ENCODE measurements at regions not wholly inside any gene's neighbourhood (a gene's known extent, or its start where the extent isn't known, plus 50 kb on each side); places are given as distances from the start of the nearest gene placed in this dataset.
"Not testable (repeated sequence)": the region's sequence is repeated elsewhere in the genome, so short reads cannot be mapped to it uniquely, and the experiment has no call there.

DNA sequence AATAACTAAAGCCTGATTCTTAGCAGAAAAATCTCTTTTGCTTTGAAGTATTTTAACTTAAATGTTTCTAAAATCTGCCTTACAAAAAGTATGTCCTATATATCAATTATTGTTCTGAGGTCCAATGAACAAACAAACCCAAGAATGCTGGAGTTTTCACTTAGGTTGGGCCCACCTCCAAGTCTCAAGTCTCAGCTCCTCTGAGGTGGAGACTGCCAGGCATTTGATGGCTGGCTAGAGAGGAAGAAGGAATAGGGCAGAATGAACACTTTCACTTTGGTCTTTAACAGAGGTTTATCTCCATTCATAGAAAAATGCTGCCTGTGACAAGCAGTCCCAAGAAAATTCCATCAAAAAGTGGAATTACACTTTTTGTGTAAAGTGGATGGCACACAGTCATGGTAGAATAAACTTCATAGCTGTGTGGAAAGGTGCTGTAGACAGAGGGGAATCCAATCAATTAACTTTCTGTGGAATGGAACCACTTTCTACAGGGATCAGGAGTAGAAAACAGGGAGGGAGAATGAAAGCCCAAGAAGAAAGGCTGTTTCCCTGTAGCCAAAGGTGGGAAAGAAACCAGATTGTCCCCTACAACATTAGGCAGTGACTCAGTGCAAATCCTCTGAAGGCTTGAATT lies 349.4 kb upstream of the RUNX1 start:
- in situ Hi-C loops (cut with HindIII; ENCODE audit: low pct_unique_long_range_greater_than_20kb, low sequenced_read_pairs) = no loop called here
- peak; percentile 16 for DNase-seq (ENCODE audit: low read depth, low spot score)

DNA sequence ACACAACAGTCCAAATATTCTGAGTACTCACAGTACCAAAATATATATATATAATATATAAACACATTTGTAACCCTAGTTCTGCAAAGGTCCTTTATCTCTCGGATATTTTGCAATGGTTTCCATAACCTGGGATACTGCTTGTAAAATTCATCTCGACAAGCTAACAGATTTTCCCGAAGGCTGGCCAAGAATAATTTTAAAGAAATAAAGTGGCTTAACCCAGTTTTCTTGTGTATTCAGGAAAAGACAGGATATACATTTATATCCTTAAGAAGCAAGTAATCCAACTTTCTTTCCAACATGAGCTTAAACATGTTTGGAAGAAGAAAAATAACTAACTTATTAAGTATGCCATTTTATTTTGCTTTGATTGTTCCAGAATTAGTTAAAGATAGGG lies 348.7 kb upstream of the RUNX1 start:
- in situ Hi-C loops (cut with HindIII; ENCODE audit: low pct_unique_long_range_greater_than_20kb, low sequenced_read_pairs) = no loop called here
- no peak for DNase-seq (ENCODE audit: low read depth, low spot score)

DNA sequence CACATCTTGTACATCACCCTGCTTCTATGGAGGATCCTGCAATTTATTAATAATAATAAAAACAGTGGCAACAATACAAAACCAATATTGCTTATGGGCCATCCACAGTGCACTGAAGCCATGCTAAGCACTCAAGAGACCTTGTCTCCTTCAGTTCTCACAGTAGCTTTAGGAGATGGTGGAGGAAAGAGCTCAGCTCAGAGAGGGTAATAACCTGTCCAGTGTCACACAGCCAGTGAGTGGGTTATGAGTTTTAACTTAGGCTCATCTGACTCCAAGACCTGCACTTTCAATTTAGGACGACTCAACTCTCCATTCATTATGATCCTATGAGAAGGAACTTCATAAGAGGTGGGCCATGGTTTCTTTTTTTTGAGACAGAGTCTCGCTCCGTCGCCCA lies 347.6 kb upstream of the RUNX1 start:
- DNase-seq (ENCODE audit: low read depth, low spot score) = no peak
- in situ Hi-C loops (cut with HindIII; ENCODE audit: low pct_unique_long_range_greater_than_20kb, low sequenced_read_pairs) = no loop called here

DNA sequence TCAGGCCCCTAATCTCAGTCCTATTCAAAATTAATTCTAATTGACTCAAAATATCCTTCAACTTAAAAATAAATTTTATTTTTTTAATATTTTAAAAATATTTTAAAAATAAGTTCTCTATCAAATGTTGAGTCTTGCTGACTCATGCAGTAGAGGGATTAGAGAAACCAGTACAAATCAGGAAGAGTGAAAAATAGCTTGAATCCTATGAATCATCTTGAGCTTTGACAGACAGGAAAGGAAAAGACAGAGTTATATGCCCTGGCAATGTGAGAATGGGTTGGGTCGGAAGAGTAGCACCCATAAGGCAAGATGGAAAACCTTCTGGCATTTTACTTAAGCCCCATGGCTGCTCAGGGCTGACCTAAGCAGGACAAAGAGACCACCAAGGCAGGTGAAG lies 346.6 kb upstream of the RUNX1 start:
- in situ Hi-C loops (cut with HindIII; ENCODE audit: low pct_unique_long_range_greater_than_20kb, low sequenced_read_pairs) = no loop called here

DNA sequence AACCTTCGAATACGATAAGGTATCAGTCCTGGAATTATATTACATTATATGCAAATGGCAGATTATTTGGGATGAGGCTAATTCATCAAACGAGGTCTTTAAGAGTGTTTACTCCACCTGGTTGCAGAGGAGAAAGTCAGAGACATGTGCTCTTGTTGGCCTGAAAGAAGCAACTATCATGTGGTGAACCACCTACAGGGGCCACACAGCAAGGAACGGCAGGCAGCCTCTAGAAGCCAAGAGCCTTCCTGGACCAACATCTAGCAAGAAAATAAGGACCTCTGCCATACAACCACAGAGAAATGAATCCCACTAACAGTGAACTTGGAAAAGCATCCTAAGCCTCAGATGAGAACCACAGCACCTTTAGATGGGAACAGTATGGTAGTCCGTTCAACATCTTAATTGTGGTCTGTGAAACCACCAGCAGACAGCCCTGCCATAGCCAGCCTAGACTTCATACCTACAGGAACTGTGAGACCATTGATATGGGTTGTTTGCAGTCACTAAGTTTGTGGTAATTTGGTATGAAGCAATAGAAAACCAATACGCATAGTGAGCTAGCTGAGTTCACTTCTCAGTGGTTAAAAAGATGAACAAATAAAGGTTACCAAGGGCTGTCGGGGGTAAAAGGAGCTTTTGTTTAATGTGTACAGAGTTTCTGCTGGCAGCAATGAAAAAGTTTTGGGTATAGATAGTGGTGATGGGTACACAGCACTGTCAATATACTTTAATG lies 345.7 kb upstream of the RUNX1 start:
- DNase-seq (ENCODE audit: low read depth, low spot score) = peak; percentile 10
- in situ Hi-C loops (cut with HindIII; ENCODE audit: low pct_unique_long_range_greater_than_20kb, low sequenced_read_pairs) = no loop called here

More for the DNA sequence above, 346.6 kb upstream of the RUNX1 start:
- no peak for DNase-seq (ENCODE audit: low read depth, low spot score)

DNA sequence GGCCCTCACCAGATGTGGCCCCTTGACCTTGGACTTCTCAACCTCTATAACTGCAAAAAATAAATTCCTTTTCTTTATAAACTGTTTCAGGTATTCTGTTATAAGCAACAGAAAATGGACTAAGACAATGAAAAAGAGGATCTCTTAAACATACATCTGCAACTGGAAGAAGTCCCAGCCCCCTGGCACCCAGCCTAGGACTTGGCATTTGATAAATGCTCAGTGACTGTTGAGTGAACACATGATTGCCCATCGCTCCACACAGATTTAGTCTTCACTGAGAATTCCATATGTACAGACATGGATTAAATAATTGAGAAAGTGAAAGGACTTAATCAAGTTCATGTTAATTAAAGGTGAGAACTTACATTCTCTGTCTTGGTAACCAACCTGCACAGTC lies 344.9 kb upstream of the RUNX1 start:
- no peak for DNase-seq (ENCODE audit: low read depth, low spot score)
- in situ Hi-C loops (cut with HindIII; ENCODE audit: low pct_unique_long_range_greater_than_20kb, low sequenced_read_pairs) = no loop called here

DNA sequence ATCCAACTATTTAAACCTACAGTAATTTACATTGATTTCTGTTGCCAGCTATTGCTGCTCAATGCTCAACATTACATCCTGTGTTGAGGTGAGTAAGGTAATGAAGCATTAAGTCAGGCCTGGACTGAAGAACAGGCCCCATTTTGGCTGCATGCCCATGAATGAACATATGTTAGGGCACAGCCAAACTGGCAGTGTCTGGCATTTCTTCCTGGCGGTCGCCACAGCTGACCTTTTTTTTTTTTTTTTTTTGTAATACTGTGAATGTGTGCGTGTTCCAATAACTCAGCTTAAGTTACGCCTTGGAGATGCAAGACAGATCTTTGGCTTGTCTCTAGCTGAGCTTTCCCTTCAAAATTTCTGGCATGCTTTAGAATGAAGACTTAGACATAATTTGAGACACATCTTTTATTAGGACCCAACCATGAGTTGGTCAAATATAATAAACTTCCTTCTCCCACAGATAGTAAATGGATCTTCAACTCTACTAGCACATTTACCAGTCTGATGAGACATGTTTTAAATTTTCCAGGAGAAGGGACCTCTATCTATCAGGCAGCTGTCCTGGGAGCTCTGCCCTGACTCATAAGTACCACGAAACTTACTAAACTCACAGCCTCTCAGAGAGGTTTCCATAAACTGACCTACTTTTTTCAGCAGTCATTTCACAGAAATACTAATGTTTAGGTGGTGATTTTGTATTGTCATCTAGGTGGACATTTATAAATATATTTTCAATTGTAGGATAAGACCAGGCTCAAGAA lies 341.1 kb upstream of the RUNX1 start:
- in situ Hi-C loops (cut with HindIII; ENCODE audit: low pct_unique_long_range_greater_than_20kb, low sequenced_read_pairs) = no loop called here

DNA sequence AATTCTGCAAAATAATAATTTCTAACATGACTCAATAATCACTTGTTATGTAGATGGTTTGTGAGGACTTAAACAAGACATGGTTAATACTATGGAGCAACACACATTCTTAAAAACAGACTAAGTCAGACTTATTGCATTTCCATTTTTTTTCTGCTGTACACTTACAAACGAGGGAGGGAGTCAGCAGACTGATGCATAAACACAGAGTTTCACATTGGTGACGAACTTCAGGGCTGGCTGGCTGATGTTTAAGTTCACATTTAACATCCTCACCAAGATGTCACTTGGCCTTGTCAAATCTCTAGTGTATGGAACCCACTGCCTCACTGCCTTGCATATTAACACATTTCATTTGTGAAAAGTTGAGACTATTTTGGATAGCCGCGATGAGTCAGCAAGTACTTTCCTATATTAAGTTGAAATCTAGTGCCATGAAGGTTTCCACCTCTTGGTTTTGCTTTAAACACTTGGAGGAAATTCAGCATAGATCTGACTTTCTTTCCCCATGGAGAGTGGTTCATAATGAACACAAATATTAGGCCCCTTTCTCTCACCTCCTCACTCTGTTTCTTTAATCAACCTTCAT lies 337.5 kb upstream of the RUNX1 start:
- no peak for DNase-seq (ENCODE audit: low read depth, low spot score)
- in situ Hi-C loops (cut with HindIII; ENCODE audit: low pct_unique_long_range_greater_than_20kb, low sequenced_read_pairs) = no loop called here

More for the DNA sequence above, 341.1 kb upstream of the RUNX1 start:
- no peak for DNase-seq (ENCODE audit: low read depth, low spot score)

DNA sequence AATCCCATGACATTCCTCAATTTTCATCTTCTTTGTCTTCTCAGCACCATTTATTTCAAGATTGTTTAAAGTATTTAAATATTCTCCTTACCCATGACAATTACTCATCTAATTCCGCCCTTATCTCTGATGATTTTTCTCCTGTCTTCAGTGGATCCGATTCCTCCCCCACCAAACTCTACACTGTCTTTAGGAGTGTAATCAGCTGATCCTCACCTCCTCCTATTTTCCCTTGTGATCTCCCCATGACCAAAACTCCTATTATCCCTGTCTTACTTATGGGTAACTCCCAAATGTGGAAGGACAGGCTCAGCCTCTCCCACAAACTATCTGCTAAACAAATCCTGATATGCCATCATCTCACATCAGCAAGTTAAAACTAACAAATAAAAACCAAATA lies 335.3 kb upstream of the RUNX1 start:
- DNase-seq (ENCODE audit: low read depth, low spot score) = peak; percentile 38
- in situ Hi-C loops (cut with HindIII; ENCODE audit: low pct_unique_long_range_greater_than_20kb, low sequenced_read_pairs) = no loop called here

DNA sequence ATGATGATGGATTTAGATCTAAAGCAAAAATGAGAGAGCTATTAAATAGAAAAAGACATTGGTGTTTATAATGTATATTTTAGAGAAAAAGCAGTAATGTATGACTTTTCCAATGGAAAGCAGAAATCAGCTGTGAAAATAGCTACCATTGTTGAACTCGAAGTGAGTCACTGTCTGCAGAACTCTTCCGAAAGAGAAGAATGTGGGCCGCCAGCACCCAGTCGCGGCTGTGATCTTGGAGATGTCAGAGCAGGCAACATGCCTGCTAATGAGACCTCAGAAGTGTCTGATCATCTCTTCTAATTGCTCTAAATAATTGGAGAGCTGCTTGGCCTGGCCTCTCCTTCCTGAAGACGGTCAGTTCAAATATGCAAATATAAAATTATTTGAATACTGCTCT lies 333.6 kb upstream of the RUNX1 start:
- in situ Hi-C loops (cut with HindIII; ENCODE audit: low pct_unique_long_range_greater_than_20kb, low sequenced_read_pairs) = no loop called here

DNA sequence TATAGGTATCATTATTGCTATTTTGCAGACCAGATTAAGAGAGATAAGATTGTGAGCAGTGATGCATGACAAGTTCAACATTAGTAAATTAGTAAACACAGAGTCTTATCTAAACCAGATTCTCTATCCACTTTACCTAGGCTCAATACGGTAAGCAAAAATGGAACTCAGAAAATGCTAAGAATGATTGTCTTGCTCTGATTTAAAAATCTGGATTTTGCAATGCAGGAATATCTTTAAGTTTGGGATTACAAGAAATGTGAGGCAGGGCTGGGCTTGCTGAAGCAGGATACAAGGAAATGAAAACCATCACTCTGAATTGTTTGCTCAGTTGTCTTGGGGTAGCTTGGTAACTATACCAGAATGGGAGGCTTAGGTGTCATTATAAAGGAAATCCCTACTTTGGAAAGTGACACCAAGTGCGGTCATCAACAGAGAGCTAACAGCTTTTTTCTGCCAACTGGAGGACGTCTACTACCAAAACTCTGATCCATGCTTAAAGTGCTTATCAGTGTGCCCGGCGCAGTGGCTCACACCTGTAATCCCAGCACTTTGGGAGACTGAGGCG lies 332.7 kb upstream of the RUNX1 start:
- in situ Hi-C loops (cut with HindIII; ENCODE audit: low pct_unique_long_range_greater_than_20kb, low sequenced_read_pairs) = no loop called here
- no peak for DNase-seq (ENCODE audit: low read depth, low spot score)

More for the DNA sequence above, 333.6 kb upstream of the RUNX1 start:
- no peak for DNase-seq (ENCODE audit: low read depth, low spot score)

DNA sequence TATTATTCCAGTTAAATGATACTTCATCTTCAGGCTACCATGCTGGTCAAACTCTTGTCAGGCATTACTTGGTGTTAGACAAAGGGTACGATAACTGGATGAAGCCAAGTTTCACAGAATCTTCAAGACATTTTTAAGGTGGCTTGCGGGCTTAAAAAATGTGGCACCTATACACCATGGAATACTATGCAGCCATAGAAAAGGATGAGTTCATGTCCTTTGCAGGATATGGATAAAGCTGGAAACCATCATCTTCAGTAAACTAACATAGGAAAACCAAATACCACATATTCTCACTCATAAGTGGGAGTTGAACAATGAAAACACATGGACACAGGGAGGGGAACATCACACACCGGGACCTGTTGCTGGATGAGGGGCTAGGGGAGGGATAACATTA lies 331.2 kb upstream of the RUNX1 start:
- DNase-seq (ENCODE audit: low read depth, low spot score); in situ Hi-C loops (cut with HindIII; ENCODE audit: low pct_unique_long_range_greater_than_20kb, low sequenced_read_pairs): not testable (repeated sequence)

DNA sequence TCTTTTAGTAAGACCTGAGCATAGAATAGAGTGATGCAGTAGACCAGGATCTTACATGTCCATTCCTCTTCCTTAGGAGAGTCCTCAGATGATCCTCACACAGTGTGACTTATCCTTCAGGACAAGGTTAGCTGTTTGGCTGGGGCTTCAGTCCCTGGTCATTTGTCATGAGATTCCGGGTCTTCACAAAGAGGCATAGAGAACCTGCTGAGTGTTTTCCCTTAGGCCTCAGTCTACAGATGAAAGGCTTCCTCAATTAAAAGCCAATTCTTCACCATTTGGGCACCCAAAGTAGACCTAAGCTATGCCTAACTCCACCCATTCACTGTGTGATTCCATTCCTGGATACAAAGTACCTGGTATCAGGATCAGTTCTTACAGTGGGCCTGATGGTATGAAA lies 329.8 kb upstream of the RUNX1 start:
- in situ Hi-C loops (cut with HindIII; ENCODE audit: low pct_unique_long_range_greater_than_20kb, low sequenced_read_pairs) = no loop called here
- DNase-seq (ENCODE audit: low read depth, low spot score) = no peak

DNA sequence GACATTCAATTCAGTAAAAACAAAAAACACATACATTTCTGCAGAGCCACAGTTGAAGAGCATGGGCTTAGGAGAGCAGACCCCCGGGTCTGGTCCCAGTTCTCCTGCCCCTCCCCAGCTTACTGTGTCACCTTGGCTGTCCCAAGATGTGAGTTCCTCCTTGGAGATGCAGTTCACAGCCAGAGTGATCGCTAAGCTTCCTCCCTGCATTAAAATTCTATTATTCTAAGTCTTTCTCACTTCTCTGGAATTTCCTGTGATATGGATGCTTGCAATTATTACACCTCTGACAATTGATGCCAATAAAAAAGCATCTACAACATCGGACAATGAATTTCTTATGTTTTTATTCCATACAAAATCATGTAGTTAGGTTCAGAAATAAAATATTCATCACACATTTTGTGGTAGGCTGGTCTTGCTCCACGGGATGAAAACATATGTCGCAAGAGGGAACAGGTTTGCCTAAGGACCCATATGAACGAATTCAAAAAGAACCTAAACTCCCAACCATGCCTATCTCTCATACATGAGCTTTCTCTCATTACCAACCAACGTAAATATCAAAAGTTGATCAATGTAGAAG lies 328.5 kb upstream of the RUNX1 start:
- in situ Hi-C loops (cut with HindIII; ENCODE audit: low pct_unique_long_range_greater_than_20kb, low sequenced_read_pairs) = no loop called here
- no peak for DNase-seq (ENCODE audit: low read depth, low spot score)

DNA sequence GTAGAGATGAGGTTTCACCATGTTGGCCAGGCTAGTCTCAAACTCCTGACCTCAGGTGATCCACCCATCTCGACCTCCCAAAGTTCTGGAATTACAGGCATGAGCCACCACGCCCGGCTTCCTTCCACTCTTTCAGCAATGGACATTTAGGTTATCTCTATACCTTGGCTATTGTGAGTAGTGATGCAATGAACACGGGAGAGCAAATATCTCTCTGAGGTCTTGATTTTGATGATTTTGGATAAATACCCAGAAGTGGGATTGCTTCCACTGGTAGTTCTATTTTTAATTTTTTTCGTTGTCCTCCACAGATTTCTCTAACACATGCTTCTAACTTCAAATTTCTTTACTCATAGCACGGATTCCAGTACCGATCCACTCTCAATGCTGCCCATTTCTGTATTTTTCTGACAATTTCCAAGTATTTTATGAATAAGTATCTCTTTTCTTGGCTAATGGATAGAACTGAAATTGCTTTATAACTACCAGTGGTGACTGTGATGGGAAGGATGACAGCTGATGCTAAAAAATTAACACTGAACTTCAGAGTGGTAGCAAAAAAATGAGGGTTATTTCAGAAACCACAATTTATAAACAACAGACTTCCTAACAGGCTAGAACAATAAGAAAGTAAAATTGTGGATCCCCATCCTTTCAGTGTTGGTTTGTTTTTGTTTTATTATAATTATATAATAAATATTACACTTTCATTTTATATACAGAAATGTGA lies 327.5 kb upstream of the RUNX1 start:
- in situ Hi-C loops (cut with HindIII; ENCODE audit: low pct_unique_long_range_greater_than_20kb, low sequenced_read_pairs) = no loop called here
- DNase-seq (ENCODE audit: low read depth, low spot score) = no peak

DNA sequence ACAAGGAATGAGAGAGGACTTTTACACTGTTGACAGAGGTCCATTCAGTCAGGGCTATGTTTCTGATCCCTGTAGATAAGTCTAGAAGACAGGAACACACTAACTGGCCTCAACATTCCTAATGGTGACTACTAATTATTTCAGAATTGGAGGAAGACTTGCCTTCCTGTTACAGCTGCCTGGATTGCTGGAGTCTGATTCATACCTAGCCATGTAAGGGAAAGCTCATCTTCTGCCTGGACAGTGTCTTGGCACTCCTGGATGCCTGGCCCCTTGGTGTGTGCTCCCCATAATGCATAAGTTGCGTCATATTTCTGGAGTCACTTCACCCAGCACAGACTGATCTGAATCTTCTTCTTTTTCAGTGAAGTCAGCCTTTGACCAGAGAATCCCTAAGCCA lies 326.0 kb upstream of the RUNX1 start:
- in situ Hi-C loops (cut with HindIII; ENCODE audit: low pct_unique_long_range_greater_than_20kb, low sequenced_read_pairs) = no loop called here
- no peak for DNase-seq (ENCODE audit: low read depth, low spot score)

DNA sequence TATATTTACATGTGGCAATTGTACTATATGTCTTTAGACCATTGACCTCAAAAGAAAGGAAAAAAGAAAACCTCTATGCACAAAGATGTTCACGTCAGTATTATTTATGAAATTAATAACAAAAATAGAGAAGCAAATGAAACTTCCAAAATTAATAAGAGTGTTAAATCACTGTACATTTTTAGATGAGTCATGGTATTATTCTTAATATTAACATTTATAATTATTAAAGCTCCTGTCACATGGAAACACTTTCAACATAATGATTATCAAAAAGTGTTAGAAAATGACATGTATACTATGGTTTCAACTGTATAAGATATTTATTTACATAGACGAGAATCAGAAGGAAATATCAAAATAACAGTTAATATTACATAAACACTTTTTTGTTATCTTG lies 324.9 kb upstream of the RUNX1 start:
- no peak for DNase-seq (ENCODE audit: low read depth, low spot score)

More for the DNA sequence above, 324.9 kb upstream of the RUNX1 start:
- in situ Hi-C loops (cut with HindIII; ENCODE audit: low pct_unique_long_range_greater_than_20kb, low sequenced_read_pairs) = no loop called here
